Activated CD4-positive, alpha-beta T cell treated with anti-CD3 and anti-CD28 coated beads, Interleukin-10, Interleukin-2, amounts not matched to agents 100 ng/mL and 50 ng/mL, durations not matched to agents 16 hours and 8 hours (primary cell): ENCODE measurements at regions not wholly inside any gene's neighbourhood (a gene's known extent, or its start where the extent isn't known, plus 50 kb on each side); places are given as distances from the start of the nearest gene placed in this dataset.

Experiments used
- DNase-seq: peaks from one replicate; pipeline ENCODE4 v3.0.0-alpha.2; 2020

DNA sequence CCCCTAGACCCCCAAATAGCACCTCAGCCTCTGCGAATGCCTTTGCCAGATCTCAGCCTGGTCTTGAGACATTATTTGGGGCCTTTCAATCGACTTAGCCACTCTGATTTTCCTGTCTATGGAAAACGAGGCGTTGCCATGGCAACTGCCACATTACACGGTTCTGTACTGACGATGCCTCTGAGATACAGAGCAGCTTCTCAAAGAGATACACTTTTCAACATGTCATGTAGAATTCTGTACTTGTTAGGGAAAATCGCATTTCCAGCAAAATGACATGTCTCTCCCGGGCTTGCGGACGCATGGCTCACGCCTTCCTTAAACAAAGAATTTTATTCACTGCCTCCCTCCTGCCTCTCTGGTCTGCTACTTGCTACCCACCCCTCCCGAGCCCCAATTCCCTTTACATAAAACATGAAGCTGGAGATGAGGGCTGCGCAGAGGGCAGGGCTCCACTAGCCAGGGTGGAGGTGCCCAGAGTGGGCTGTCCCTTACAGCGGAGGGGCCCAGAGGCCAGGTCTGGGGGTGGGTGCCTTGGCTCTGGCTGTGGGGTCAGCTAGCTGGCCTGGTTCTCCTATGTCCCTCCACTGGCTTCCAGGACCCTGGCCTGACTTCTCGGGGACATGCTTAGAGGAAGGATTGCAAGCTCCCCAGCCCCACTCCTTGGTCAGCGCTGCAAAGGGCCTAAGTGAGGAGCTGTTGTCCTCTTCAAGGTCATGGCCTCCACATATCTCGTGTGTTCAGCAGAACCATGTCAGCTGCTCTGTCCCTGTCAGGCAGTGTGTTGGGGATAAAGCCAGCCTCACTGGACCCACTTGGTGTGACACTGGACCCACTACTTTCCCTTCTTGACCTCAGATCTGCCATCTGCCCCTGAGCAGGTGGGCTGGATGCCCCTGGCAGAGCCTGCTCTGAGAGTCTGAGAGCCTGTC is 342.5 kb downstream of the RPS24 start:
- no peak for DNase-seq

DNA sequence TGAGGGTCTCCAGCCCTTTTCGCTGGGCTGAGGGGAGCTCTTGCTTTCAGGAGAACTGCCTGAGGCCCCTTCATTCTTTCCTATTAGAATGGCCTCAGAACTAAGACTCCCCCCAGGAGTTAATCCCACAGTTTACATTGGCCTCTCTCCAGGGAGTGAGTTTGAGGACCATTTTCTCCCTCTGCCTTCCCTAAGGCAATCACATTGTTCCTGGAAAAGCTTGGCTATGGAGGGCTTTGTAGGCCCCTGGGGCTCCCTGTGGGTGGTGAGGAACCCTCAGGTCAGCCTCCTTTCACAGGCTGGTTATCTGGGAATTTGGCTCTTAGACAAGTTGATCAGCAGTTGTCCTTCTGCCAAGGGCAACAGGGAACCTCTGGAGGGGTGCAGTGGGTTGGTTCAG is 343.7 kb downstream of the RPS24 start:
- DNase-seq: no peak

DNA sequence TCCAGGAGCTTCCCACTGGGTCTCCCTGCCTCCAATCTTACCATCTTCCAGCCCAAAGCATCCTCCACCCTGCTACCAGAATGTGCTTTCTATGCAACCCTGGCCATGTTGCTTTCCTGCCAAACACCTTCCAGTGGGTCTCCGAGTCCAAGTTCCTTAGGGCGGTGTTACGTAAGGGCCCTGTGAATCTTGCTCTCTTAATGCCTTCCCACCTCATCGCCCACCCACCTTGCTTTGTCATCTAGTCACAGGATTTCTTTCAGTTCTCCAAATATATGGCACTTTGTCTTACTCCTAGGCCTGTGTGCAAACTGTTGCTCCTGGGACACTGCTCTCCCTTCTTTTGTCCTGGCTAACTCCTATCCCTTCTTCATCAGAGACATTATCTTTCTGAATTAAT is 344.5 kb downstream of the RPS24 start:
- no peak for DNase-seq

DNA sequence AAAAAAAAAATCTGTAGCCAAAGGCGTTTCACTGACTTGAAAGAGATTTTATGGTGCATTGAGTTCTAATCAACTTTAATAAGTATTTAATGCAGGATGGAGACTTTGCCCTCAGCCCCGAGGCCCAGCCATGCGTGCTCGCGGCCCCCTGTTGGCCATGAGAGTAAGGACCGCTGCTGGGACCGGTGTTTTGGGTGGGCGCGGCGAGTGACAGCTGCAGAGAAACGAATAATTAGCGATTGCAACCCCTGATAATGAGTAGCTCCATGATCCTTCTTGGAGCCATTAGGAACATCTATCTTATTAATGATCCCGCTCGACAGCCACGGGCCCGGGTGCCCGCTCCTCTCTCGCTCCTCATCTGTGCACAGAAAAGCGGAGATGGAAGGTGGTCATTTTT is 347.4 kb downstream of the RPS24 start:
- no peak for DNase-seq

DNA sequence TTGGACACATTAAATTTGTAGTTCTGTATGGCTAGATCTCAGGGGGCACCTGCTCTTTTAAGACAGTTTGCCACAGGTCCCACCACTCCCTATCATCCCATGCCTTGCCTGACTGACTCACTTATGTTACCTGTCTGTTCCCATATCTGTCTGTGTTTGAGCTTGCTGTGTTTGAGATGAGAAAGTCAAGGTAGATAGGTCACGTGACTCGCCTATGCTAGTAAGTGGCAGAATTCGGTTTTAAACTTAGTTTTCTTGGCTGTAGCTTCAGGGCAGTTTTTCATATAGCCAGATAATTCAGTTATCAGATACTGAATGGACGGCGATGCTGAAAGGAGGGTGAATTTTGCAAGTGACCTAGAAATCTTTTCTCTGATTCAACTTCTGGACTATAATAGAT is 348.4 kb downstream of the RPS24 start:
- DNase-seq: no peak

DNA sequence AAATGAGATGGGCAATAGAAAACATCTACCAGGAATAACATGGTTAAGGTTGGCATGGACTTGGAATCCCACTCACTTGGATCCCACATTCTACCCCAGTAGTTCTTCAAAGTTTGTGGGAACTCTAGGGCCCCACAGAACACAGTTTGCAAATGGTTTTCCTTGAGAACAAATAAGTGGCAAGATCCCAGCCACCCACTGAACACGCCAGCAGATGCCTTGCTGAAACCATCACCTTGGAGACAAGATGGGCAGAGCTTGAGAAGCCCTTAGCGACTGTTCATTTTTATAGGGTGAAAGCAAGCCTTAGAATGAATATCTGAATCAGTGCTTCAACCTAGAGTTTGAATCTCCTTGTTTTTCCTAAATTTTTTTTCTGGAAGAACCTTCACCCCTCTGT is 349.1 kb downstream of the RPS24 start:
- DNase-seq: no peak

DNA sequence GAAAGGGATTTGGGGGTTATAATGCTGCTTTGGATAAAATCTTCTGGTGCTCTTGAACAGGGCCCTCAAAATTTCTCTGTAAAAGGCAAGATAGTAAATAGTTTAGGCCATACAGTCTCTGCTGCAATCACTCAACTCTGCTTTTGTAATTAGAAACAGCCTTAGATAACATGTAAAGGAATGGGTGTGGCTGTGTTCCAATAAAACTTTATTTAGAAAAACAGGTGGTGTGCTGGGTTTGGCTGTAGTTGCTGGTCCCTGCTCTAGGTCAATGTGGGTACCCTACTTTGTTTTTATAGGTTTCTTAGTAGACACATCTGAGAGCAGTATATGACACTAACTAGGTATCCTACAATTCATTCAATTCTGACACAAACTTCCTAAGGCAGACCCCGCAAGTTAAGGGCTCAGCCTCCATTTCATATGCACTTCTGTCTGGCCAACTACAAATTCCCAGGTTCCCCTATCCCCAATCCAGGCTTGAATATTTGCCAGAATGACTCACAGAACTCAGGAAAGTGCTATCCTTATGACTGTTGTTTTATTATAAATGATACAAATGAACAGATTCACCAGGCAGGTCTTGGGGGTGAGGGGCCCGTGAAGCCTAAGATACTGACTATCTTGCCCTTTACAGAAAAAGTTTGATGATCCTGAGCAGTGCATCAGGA is 349.9 kb downstream of the RPS24 start:
- DNase-seq: no peak

DNA sequence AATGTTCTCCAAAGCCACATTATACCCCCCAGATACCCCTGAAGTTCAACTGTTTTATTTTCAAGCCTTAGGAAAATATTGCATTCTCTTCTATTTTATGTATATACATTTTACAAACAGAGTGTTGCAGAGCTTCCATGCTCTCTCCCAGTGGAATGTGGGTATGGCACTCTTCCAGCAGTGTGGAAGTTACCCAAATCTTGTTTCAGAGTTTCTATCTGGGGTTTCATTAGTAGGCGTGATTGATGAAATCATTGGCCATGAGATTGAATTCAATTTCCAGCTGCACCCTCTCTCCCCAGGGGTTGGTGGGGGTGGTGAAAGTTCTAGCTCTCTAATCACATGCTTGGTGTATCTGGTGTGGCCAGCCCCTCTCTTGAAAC is 350.4 kb downstream of the RPS24 start:
- no peak for DNase-seq

DNA sequence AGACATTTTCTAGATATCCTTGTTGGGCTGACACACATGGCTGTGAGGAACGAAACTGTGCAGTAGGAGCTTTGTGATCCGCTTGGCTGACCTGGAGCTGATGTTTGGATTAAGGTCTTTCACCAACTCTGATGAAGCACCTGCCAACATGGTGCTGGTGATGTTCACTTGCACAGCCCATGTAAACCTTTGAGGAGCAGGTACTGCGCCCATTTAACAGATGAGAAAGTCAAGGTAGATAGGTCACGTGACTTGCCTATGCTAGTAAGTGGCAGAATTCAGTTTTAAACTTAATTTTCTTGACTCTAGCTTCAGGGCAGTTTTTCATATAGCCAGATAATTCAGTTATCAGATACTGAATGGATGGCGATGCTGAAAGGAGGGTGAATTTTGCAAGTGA is 351.9 kb downstream of the RPS24 start:
- DNase-seq: no peak

DNA sequence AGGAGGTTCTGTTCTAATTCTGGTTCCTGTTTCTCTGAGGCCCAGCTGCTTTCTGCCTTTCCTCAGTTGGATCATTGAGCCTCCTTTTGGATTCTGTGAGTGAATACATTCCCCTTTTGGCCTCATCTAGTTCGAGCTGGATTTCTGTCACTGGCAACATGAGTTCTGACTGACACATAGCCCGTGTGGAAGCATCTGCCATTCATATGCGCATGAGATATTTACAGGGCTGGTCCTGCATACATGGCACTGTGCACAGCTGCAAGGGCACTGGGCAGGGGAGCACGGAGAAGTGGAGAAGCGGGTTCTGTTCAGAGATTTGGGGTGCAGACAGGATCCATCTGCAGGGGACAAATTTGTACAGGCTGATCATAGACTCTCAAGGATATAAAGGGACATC is 352.8 kb downstream of the RPS24 start:
- no peak for DNase-seq

DNA sequence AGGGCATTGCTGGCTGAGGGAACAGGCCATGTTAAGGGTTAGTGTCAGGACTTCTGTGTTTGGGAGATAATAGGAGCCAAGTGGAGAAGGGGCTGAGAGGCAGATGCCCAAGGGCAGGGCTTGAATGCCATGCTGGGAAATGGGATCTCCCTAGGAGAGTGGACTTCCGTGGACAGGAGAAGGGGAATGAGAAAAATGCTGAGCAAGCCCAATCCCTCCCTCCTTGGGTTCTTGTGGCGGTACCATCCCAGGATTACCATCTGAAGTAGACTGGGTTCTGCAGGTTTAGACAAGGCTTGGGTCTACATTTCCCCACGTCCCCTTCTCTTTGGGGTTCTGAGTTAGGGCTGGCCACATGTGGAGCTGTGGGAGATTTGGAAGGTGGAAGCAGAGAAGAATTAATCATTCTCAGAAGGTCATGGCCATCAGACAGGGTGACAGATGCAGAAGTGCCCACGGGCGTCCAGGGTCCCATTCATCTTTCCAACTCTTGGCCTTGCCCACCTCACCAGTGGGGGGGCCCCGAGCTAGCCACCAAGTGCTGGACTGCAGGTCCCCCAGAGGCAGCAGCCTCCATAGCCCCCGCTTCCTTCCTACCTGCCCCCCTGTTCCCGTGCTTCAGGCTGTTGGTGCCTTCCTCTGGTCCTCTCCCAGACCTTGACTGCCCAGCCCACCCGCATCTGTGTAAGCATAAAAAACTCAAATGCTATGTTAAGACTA is 354.8 kb downstream of the RPS24 start:
- no peak for DNase-seq

DNA sequence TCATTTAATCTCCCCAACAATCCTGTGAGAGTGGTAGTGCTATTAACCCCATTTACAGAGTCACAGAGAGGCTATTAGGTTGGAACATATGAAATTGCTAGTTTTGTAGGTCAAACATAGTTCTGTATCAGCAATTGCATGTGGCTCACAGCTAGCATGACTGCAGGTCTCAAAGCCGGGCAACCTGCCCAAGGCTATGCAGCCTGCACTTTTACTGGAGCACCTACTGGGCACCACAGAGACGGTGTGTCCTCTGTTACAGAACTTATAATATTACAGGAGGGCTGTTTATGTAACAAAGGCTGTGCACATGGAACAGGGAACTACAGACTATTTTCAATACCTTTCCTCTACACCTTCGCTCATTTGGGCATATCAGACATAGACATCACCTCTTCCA is 355.8 kb downstream of the RPS24 start:
- no peak for DNase-seq

DNA sequence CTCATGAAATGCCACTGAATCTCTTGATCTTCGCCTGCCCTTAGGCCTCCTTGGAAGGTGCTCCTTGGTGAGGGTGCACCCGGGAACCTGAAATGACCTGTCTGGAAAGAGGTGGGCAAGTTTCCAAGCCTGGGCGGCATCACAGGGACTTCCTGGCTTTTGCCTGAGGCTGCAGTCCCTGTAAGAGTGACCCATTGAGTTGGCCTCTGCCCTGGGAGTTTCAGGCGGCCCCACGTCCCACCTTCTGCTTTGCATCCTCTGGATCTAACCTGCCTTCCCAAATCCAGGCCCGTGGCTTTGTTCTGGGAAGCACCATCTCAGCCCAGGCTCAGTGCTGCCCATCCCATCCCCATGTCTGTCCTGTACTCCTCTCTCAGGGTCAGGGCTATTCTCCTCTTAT is 356.4 kb downstream of the RPS24 start:
- DNase-seq: no peak

DNA sequence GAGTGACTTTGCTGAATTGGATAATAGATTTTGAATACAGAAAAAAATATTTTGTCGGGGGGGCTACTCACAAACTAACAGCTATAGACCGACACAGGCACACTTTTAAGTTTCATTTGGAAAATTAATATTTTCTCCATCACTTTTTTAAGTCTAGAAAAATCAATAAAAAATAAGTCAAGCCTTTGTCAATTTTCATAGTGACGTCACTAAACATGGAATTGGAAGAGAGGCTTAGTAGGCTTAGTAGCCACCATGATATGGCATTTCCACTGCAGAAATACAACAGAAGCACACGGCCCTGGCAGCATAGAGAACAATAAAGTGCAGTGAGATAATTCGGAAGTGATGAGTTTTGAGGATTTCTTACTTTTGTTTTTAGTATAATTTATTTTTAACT is 357.2 kb downstream of the RPS24 start:
- DNase-seq: no peak

DNA sequence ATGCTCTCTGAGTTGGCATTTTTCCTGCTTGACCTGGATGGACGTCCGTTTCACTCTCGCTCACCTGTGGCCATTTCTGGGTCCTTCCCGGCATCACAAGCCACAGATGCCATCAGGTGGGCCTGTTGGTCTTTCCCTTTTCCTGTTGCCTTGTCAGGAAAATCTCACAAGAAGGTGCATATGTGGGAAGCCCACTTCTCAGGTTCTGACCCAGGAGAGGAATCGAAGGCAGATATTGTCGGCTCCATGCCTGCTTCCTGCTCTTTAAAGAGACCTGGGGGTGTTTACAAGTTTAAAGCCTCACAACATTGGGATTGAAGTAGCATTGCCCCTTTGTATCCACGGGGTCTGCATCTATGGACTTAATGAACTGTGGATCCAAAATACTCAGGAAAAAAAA is 357.9 kb downstream of the RPS24 start:
- no peak for DNase-seq

DNA sequence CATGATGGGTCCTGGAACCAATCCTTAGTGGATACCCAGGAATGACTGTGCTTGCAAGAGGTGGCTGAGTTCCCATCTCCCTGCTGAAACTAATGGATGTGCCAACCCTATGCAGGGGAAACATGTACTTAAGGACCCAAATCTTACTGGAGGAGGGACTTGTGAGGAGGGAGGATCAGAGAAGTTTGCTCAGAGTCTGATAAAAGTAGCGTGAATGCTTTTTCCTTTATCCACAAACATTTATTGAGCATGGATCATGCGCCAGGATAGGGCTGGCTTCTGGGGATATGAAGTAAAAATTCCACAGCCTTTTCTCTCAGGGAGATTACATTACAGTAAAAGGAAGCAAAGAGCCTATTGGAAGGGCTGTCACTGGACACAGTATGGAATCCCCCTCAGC is 358.5 kb downstream of the RPS24 start:
- DNase-seq: no peak

DNA sequence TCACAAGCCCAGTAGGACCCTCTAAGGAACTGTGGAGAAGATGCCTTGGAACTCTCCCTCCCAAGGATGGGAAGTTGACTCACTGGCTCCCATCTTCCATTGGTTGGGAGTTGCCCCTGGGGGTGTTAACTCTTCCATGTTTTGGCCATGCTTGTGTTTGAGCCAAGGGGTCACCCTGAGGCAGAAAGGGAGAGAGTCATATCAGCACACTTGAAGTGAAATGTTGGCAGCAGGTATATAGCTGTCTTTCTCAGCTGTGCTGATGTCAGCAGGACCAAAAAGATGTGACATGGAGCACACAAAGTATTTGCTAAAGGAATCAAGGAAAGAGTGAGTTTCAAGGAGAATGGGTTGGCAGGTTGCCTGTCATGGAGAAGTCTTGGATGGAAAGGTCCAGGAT is 359.4 kb downstream of the RPS24 start:
- no peak for DNase-seq

DNA sequence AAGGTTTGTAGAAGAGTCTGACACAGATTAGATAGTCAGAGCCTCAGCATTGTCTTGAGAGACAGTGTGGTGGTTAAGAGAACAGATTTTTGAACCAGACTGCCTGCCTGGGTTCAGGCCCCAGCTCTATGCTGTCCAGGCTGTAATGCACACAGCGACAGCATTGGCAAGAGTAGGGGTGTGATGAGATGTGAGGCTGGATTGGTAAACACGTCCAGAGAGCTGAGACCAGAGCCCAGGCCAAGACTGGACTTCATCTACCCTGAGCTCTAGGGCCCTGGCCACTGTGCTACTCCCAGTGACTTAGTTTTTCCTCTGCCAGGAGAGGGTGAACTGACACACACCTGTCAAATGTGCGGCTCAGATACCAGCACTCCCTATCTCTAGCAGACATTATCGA is 360.4 kb downstream of the RPS24 start:
- no peak for DNase-seq

DNA sequence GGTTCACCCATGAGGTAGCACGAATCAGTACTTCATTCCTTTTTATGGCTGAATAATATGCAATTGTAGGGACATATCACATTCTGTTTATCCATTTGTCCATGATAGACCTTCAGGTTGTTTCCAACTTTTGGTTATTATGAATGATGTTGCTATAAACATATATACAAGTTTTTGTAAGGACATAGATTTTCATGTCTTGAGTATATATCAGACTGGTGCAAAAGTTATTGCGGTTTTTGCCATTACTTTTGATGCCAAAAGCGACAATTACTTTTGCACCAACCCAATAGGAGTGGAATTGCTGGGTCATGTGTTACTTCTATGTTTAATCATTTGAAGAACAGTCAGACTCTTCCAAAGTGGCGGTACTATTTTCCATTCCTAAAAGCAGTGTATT is 361.5 kb downstream of the RPS24 start:
- no peak for DNase-seq

DNA sequence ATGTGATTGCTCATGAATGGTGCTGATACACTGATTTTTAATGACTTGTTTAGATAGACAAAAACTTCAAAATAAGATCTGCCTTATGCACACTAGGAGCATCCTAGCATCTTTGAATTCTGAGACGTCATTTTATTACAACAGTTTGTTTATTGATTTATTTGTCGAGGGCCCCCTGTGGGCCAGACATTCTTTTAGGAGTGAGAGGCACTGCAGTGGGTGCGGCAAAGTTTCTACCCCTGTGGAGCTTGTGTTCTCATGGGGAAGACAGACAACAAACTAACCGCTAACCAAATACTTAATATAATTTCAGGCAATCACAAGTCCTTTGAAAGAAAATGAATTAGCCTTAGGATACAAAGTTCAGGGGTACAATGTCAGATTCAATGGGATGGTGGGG is 363.1 kb downstream of the RPS24 start:
- DNase-seq: no peak

DNA sequence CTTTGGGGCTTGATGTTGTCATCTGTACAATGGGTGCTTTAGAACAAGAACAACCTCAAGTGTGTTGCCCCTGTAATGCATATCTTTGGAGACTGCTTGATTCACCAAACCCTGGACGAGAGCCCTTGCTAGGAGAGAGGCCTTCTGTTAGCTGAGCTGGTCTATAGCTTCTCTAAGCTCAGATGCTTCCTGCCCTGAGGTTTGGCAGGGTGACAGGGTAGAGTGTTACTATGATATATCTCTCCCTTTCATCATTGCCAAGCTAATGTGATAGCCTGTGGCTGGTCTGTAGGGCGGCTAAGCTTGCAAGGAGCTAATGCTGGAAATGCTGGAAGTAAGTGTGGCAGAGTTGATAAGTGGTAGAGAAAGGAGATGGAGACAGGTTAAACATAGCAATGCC is 364.1 kb downstream of the RPS24 start:
- DNase-seq: no peak

DNA sequence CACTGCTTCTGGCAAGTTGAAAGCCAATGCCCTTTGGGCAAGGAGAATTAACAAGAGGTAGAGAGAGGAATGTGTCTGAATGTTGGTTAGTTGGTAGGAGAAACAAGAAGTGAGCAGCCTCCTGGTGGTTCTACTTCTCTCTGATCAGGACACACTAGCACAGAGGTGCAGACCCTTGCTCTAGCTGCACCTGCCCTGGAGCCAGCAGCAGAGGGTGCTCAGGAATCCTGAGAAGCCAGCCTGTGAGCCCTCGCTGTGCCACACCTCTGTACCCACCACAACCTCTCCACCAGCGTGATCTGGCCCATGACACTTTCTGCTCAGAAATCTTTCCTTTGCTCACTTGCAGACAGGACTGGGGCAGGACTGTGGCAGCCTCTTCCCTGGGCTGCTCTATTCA is 364.7 kb downstream of the RPS24 start:
- DNase-seq: no peak

DNA sequence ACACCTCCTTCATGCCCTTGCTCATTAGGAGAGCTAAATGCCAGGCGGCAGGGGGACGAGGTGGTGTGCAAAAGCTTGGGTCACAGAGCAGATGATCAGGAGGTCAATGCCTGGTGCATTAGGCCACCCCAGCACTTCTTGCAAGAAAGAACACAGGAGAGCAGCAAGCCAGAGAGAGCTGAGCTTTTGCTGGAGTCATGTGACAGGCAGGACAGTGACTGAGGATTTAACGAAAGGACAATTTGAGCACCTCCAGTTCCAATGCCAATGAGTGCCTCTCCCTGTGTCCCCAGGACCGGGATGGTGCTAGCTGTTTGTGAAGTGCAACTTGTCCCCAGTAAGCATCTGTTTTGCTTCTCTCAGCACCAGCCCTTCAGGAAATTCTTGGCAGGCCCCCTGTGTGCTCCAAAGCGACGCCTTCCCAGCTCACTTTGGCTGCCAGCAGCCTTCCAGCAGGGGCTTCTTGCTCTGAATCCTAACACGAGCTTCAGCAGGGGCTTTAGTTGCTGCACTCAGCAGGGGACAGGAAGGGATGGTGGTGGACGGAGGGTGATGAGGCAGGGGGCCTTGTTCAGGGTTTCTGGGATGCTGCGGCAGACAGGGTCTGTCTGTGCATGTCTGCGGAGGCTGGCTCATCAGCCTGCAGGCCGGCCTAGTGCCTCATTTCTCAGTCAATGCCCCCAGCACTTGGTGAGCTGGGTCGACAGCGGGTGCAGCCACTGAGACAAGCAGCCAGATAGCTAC is 368.1 kb downstream of the RPS24 start:
- DNase-seq: no peak
